Parathyroid adenoma (tissue), 2 donors: ENCODE measurements at regions not wholly inside any gene's neighbourhood (a gene's known extent, or its start where the extent isn't known, plus 50 kb on each side); places are given as distances from the start of the nearest gene placed in this dataset.

ENCODE experiments used
- H2AFZ ChIP-seq: fragments of 300-600 bp; sonication (generic); one replicate; pipeline ENCODE4 v1.7.0; 2017; ENCODE audit warnings: antibody characterized with exemption, mild to moderate bottlenecking
- H3K27ac ChIP-seq: fragments of 300-600 bp; sonication (generic); one replicate; pipeline ENCODE4 v1.7.0; 2017
- H3K27me3 ChIP-seq: fragments of 300-600 bp; sonication (generic); one replicate; pipeline ENCODE4 v1.7.0; 2017; ENCODE audit warnings: low read length; ENCODE audit not compliant: control insufficient read depth, insufficient read depth
- H3K36me3 ChIP-seq: fragments of 300-600 bp; sonication (generic); one replicate; pipeline ENCODE4 v1.7.0; 2017; ENCODE audit warnings: low read length; ENCODE audit not compliant: control insufficient read depth, insufficient read depth
- H3K4me1 ChIP-seq: fragments of 300-600 bp; sonication (generic); one replicate; pipeline ENCODE4 v1.7.0; 2017; ENCODE audit warnings: control low read depth
- H3K4me2 ChIP-seq: fragments of 300-600 bp; sonication (generic); one replicate; pipeline ENCODE4 v1.7.0; 2017; ENCODE audit warnings: low read length
- H3K4me3 ChIP-seq: fragments of 300-600 bp; sonication (generic); one replicate; pipeline ENCODE4 v1.7.0; 2017; ENCODE audit warnings: low read depth, low read length
- H3K79me2 ChIP-seq: fragments of 300-600 bp; sonication (generic); one replicate; pipeline ENCODE4 v1.7.0; 2017; ENCODE audit warnings: control low read depth
- H3K9ac ChIP-seq: fragments of 300-600 bp; sonication (generic); one replicate; pipeline ENCODE4 v1.7.0; 2017; ENCODE audit warnings: mild to moderate bottlenecking
- H3K9me3 ChIP-seq: fragments of 300-600 bp; sonication (generic); one replicate; pipeline ENCODE4 v1.7.0; 2017; ENCODE audit warnings: low read length; ENCODE audit not compliant: control insufficient read depth
- TF ChIP-seq, protein P1 (sequence below): fragments of 300-600 bp; sonication (generic); IDR thresholded peaks from one replicate; pipeline ENCODE4 v1.7.0; 2017; ENCODE audit warnings: antibody characterized with exemption, mild to moderate bottlenecking
- donor health status: primary hyperparathyroidism.

DNA sequence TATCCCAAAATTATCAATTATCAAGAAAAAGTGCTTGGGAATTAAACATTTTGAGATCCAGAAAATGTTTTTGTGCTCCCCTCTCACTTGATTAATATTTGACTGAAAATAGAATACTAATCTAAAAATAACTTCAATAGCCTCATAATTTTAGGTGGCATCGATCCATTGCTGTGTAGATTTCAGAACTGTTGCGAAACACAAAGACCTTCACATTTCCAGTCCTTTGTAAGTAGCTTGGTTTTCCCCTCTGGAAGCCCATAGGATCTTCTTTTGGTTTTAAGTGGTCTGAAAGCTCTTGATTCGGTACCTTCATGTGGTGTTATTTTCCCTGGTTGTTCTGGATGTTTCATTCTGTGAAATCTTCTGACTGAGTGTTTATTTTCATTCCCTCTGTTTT is 176.5 kb downstream of the NUFIP1 start:
- no peak overlapping the region for H3K4me3 ChIP-seq
- H3K79me2 ChIP-seq: no peaks in the 10 kb centered on the region
- TF ChIP-seq, protein P1, sequence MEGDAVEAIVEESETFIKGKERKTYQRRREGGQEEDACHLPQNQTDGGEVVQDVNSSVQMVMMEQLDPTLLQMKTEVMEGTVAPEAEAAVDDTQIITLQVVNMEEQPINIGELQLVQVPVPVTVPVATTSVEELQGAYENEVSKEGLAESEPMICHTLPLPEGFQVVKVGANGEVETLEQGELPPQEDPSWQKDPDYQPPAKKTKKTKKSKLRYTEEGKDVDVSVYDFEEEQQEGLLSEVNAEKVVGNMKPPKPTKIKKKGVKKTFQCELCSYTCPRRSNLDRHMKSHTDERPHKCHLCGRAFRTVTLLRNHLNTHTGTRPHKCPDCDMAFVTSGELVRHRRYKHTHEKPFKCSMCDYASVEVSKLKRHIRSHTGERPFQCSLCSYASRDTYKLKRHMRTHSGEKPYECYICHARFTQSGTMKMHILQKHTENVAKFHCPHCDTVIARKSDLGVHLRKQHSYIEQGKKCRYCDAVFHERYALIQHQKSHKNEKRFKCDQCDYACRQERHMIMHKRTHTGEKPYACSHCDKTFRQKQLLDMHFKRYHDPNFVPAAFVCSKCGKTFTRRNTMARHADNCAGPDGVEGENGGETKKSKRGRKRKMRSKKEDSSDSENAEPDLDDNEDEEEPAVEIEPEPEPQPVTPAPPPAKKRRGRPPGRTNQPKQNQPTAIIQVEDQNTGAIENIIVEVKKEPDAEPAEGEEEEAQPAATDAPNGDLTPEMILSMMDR: no peak
- no peaks in the 10 kb centered on the region for H3K36me3 ChIP-seq
- no peak overlapping the region for H3K9ac ChIP-seq
- H3K4me1 ChIP-seq: peaks cover 11% of the 10 kb centered on the region
- no peaks in the 10 kb centered on the region for H3K9me3 ChIP-seq
- H3K4me2 ChIP-seq: no peak overlapping the region
- H2AFZ ChIP-seq: no peak overlapping the region
- no peaks in the 10 kb centered on the region for H3K27me3 ChIP-seq
- peak overlapping the region; percentile 3 for H3K27ac ChIP-seq

DNA sequence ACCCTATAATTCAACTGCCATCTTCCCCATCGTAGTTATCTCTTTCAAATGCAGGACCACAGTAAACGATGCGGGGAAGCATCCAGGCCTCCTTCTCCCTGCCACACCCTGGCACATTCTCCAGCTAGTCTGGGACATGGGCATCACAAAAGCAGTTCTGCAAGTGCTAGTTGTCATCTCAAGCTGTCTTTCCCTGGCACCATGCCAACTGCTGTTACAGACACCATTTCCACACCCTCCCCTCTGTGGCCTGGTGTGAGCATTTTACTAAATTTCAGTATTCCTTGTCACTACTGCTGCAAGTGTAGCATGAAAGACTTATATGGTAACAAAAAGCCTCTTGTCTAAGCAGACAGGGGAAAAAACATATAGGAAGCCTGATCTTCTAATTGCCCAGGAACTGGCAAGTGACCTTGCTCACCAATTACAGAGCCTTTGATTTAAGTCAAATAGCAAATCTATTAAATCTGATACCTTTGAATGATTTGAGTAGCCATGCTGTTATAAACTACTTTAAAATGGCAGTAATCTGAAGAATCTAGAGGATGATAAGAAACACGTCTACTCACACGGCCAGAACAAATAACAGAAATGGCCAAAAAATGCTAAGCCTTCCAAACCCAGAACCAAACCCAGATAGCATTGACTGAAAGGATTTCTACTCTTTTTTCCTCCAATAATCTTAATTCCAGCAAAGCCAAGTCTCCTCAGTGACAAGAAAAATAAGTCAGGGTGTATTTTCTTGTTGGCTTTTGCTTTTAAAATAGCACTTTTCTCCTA is 179.0 kb downstream of the NUFIP1 start:
- H3K79me2 ChIP-seq: no peaks in the 10 kb centered on the region
- TF ChIP-seq, protein P1: no peak
- peaks cover 7% of the 10 kb centered on the region for H3K4me1 ChIP-seq
- H2AFZ ChIP-seq: peak overlapping the region; percentile 50
- H3K4me2 ChIP-seq: no peak overlapping the region
- H3K9me3 ChIP-seq: no peaks in the 10 kb centered on the region
- H3K27ac ChIP-seq: peak overlapping the region; percentile 24
- H3K36me3 ChIP-seq: no peaks in the 10 kb centered on the region
- H3K4me3 ChIP-seq: no peak overlapping the region
- H3K27me3 ChIP-seq: no peaks in the 10 kb centered on the region
- no peak overlapping the region for H3K9ac ChIP-seq

DNA sequence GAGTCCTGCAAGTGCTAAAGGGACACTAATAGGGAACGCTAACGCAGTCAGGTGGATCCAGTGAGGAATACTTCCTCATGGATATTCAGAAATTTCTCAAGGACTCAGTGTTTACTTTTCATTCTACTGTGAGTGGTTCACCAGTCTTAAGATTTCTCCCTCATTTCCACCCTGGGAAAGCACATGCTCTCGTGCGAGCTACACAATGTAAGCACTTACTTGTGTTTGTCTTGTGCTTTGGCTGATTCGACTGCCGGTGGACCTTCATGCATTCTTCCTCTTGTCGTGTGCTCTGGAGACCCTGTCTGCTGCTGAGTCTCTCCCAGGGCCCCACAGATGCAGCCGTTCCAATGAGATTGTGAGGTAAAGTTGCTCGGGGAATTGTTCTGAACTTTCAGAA is 180.1 kb downstream of the NUFIP1 start:
- no peak overlapping the region for H3K9ac ChIP-seq
- H3K4me1 ChIP-seq: peaks cover 7% of the 10 kb centered on the region
- no peaks in the 10 kb centered on the region for H3K36me3 ChIP-seq
- no peak overlapping the region for H3K27ac ChIP-seq
- H3K79me2 ChIP-seq: no peaks in the 10 kb centered on the region
- TF ChIP-seq, protein P1: no peak
- no peaks in the 10 kb centered on the region for H3K9me3 ChIP-seq
- H3K4me2 ChIP-seq: no peak overlapping the region
- no peaks in the 10 kb centered on the region for H3K27me3 ChIP-seq
- no peak overlapping the region for H2AFZ ChIP-seq
- no peak overlapping the region for H3K4me3 ChIP-seq

DNA sequence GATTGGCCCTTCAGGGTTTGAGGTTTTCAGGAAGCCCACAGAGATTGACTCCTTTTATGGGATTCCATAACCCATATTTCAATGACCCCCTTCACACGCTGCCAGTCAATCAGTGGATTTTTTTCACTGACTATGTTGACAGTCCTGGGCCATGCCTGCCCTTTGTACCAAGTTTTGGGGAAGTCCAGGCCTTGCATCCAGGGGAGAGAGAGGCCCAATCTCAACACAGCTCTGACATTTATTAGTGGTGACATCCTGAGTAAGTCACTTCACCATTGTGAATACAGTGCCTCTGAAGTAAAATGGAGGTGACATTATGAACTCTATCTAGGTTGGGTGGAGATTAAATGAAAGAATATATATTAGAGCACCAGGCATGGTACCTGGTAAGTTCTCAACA is 181.1 kb downstream of the NUFIP1 start:
- Histone ChIP-seq H3K9ac (no peak overlapping the region), H3K4me2 (no peak overlapping the region), H3K4me3 (no peak overlapping the region), H3K9me3 (no peaks in the 10 kb centered on the region), H2AFZ (no peak overlapping the region), H3K79me2 (no peaks in the 10 kb centered on the region), H3K27me3 (no peaks in the 10 kb centered on the region), H3K27ac (no peak overlapping the region), H3K36me3 (no peaks in the 10 kb centered on the region), H3K4me1 (peaks cover 7% of the 10 kb centered on the region)
- TF ChIP-seq, protein P1: no peak
